Upper lobe of right lung (tissue), 1 donor: ENCODE measurements at regions not wholly inside any gene's neighbourhood (a gene's known extent, or its start where the extent isn't known, plus 50 kb on each side); places are given as distances from the start of the nearest gene placed in this dataset.
A peak's percentile ranks its signal among the peaks of the same experiment; 100 is the strongest.

Source experiments
- ATAC-seq: fragments of 200-7000 bp; cut with Tn5 transposase; one replicate; pipeline ENCODE4 v1.9.1; 2020; ENCODE audit warnings: mild to moderate bottlenecking, moderate library complexity
- DNase-seq: peaks from one replicate; pipeline ENCODE4 v3.0.0-alpha.2; 2020
- H3K27ac ChIP-seq: fragments of 200-600 bp; one replicate; pipeline ENCODE4 v1.8.0; 2022
- H3K27me3 ChIP-seq: fragments of 200-600 bp; one replicate; pipeline ENCODE4 v1.8.0; 2022; ENCODE audit warnings: mild to moderate bottlenecking
- H3K36me3 ChIP-seq: fragments of 200-600 bp; one replicate; pipeline ENCODE4 v1.8.0; 2022
- H3K4me1 ChIP-seq: fragments of 200-600 bp; one replicate; pipeline ENCODE4 v1.8.0; 2022
- H3K4me3 ChIP-seq: fragments of 200-600 bp; one replicate; pipeline ENCODE4 v1.8.0; 2022; ENCODE audit warnings: mild to moderate bottlenecking
- H3K9me3 ChIP-seq: fragments of 200-600 bp; one replicate; pipeline ENCODE4 v1.8.0; 2022
- CTCF ChIP-seq: fragments of 200-600 bp; IDR thresholded peaks from one replicate; pipeline ENCODE4 v1.8.0; 2022; ENCODE audit warnings: antibody characterized with exemption
- intact Hi-C: fragments of 100-400 bp; cut with DNase I; formaldehyde crosslinking; loops from one replicate; pipeline ENCODE4 v1.11.0; 2022
- donor health status: DM: no; HTN: yes; CAD: no; lungs with severe emphysema.

DNA sequence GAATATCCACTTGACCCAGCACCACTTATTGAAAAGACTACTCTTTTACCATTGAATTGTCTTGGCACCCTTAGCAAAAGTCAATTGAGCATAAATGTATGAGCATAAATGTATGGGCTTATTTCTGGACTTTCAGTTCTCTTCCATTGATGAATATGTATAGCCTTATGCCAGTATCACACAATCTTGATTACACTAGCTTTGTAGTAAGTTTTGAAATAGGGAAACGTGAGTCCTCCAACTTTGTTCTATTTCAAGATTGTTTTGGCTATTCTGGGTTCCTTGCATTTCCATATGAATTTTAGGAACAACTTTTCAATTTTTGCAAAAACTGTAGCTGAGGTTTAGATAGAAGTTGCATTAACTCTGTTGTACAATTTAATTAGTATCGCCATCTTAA lies 601.0 kb downstream of the TLE1 start:
- no peak for ATAC-seq
- intact Hi-C loops: no loop called here
- TF ChIP-seq CTCF: no peak

GRCh38 chr9:81086416-81086815 lies 602.9 kb downstream of the TLE1 start:
- no peaks in the 10 kb centered on the region for H3K4me1 ChIP-seq
- H3K27ac ChIP-seq: no peak overlapping the region
- H3K9me3 ChIP-seq: no peaks in the 10 kb centered on the region
- H3K4me3 ChIP-seq: no peak overlapping the region
- no peak for DNase-seq
- H3K36me3 ChIP-seq: no peaks in the 10 kb centered on the region
- ATAC-seq: no peak
- intact Hi-C loops: no loop called here
- H3K27me3 ChIP-seq: no peaks in the 10 kb centered on the region
- no peak for TF ChIP-seq CTCF

More for the DNA sequence above, 601.0 kb downstream of the TLE1 start:
- Histone ChIP-seq H3K9me3 (no peaks in the 10 kb centered on the region), H3K4me3 (no peak overlapping the region), H3K36me3 (no peaks in the 10 kb centered on the region), H3K27me3 (no peaks in the 10 kb centered on the region), H3K27ac (no peak overlapping the region), H3K4me1 (no peaks in the 10 kb centered on the region)
- no peak for DNase-seq

GRCh38 chr9:81083854-81084512 lies 605.4 kb downstream of the TLE1 start:
- no peak overlapping the region for H3K4me3 ChIP-seq
- H3K27ac ChIP-seq: no peak overlapping the region
- H3K9me3 ChIP-seq: no peaks in the 10 kb centered on the region
- TF ChIP-seq CTCF: no peak
- intact Hi-C loops: no loop called here
- H3K4me1 ChIP-seq: no peaks in the 10 kb centered on the region
- DNase-seq: no peak
- no peaks in the 10 kb centered on the region for H3K27me3 ChIP-seq
- no peaks in the 10 kb centered on the region for H3K36me3 ChIP-seq
- ATAC-seq: no peak

- Histone ChIP-seq H3K27ac (no peak overlapping the region), H3K4me3 (no peak overlapping the region), H3K36me3 (no peaks in the 10 kb centered on the region), H3K27me3 (no peaks in the 10 kb centered on the region), H3K4me1 (no peaks in the 10 kb centered on the region), H3K9me3 (no peaks in the 10 kb centered on the region)
- ATAC-seq (peak; percentile 65), DNase-seq (no peak)
- intact Hi-C loops: no loop called here
- no peak for TF ChIP-seq CTCF
Observed at GRCh38 chr9:81083067-81083466, 606.3 kb downstream of the TLE1 start.

DNA sequence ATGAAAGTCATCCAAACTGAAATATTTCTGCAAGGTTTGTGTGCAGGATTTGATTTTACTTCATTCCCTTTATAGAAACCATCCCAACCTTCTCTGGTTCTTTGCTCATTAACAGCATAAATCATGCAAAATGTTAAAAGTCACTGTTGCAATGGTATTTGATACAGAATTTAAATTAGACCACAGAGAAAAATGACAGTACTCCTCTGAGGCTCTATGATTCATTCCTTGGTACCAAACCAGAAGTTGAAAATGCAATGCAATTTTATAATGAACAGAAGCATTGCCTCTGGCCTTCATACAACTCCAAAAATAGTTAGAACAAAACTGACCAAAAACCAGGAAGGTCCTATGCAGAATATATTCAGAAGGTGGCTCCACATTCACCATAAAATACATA lies 607.1 kb downstream of the TLE1 start:
- intact Hi-C loops: no loop called here
- no peak for TF ChIP-seq CTCF

GRCh38 chr9:81080900-81081299 lies 608.4 kb downstream of the TLE1 start:
- no peak overlapping the region for H3K27ac ChIP-seq
- ATAC-seq (no peak), DNase-seq (no peak)
- no peak overlapping the region for H3K4me3 ChIP-seq
- no peaks in the 10 kb centered on the region for H3K27me3 ChIP-seq
- no peaks in the 10 kb centered on the region for H3K9me3 ChIP-seq
- TF ChIP-seq CTCF: no peak
- intact Hi-C loops: no loop called here
- no peaks in the 10 kb centered on the region for H3K36me3 ChIP-seq
- H3K4me1 ChIP-seq: no peaks in the 10 kb centered on the region

More for the DNA sequence above, 607.1 kb downstream of the TLE1 start:
- Histone ChIP-seq H3K27ac (no peak overlapping the region), H3K4me1 (no peaks in the 10 kb centered on the region), H3K4me3 (no peak overlapping the region), H3K27me3 (no peaks in the 10 kb centered on the region), H3K36me3 (no peaks in the 10 kb centered on the region), H3K9me3 (no peaks in the 10 kb centered on the region)
- ATAC-seq: no peak
- DNase-seq: no peak
